H1 (cell line): ENCODE measurements at regions not wholly inside any gene's neighbourhood (a gene's known extent, or its start where the extent isn't known, plus 50 kb on each side); places are given as distances from the start of the nearest gene placed in this dataset.

Experiments used
- CTCF ChIA-PET: fragments of 300-600 bp; sonication (Branson Sonifier 250); formaldehyde crosslinking; loops from one replicate; lab custom pipeline; 2021; ENCODE audit not compliant: partially characterized antibody; lab: Charles Lee
- POLR2A ChIA-PET: fragments of 300-600 bp; sonication (Branson Sonifier 250); formaldehyde crosslinking; loops from one replicate; lab custom pipeline; 2021; ENCODE audit warnings: inconsistent platforms; ENCODE audit not compliant: partially characterized antibody; lab: Charles Lee
- DNase-seq, 2 experiments: peaks; one replicate each; pipeline versions ENCODE4 v3.0.0 to v3.0.0-alpha.2; 2010 to 2022; ENCODE audit warnings: low spot score in 2 of 2, low read depth in 1 of 2, mixed read lengths in 1 of 2
- FAIRE-seq: peaks from 2 replicates; lab custom pipeline; 2011; peaks lifted over from hg19 to GRCh38; lab: Jason Lieb, UNC
- H2AFZ ChIP-seq: 2 replicates; pipeline ENCODE4 v1.8.1; 2012; ENCODE audit warnings: low read length, inconsistent platforms
- H2AK5ac ChIP-seq: 2 replicates; pipeline ENCODE4 v1.6.1; 2013; ENCODE audit warnings: low read depth, low read length
- H2BK120ac ChIP-seq: replicated peaks from 2 replicates; pipeline ENCODE3; 2013; ENCODE audit warnings: low read depth, low read length, inconsistent platforms
- H2BK12ac ChIP-seq: 2 replicates; pipeline ENCODE4 v1.6.1; 2013; ENCODE audit warnings: low read depth, low read length
- H2BK15ac ChIP-seq: 2 replicates; pipeline ENCODE4 v1.6.1; 2013; ENCODE audit warnings: low read length
- H2BK20ac ChIP-seq: 2 replicates; pipeline ENCODE4 v1.6.1; 2013; ENCODE audit warnings: low read length
- H2BK5ac ChIP-seq: 2 replicates; pipeline ENCODE4 v1.6.1; 2013; ENCODE audit warnings: low read depth, low read length
- H3K14ac ChIP-seq: 2 replicates; pipeline ENCODE4 v1.6.1; 2013; ENCODE audit warnings: inconsistent platforms; ENCODE audit not compliant: insufficient read length
- H3K18ac ChIP-seq: 2 replicates; pipeline ENCODE4 v1.6.1; 2013; ENCODE audit warnings: low read length; ENCODE audit errors: extremely low read depth
- H3K23ac ChIP-seq: 2 replicates; pipeline ENCODE4 v1.6.1; 2013; ENCODE audit warnings: inconsistent platforms; ENCODE audit not compliant: insufficient read length
- H3K23me2 ChIP-seq: 2 replicates; pipeline ENCODE4 v1.6.1; 2013; ENCODE audit warnings: low read depth, low read length
- H3K27ac ChIP-seq: 2 replicates; pipeline ENCODE4 v1.6.1; 2011; ENCODE audit warnings: low read depth, low read length, inconsistent platforms
- H3K27me3 ChIP-seq, 4 experiments: replicated peaks in 1 of 4; 1 replicate in 1 of 4; 2 replicates in 3 of 4; pipeline versions ENCODE4 v1.6.1 to v1.8.1; 2011 to 2013; ENCODE audit warnings: low read length in 3 of 4, mild to moderate bottlenecking in 3 of 4, inconsistent platforms in 2 of 4, mixed read lengths in 2 of 4, moderate library complexity in 1 of 4; ENCODE audit not compliant: control insufficient read depth in 3 of 4, insufficient read depth in 3 of 4; ENCODE audit errors: extremely low read depth in 1 of 4
- H3K36me3 ChIP-seq, 4 experiments: 2 replicates each; pipeline versions ENCODE4 v1.6.1 to v1.8.1; 2011 to 2013; ENCODE audit warnings: mild to moderate bottlenecking in 4 of 4, low read length in 3 of 4, moderate library complexity in 2 of 4, control low read depth in 1 of 4, inconsistent platforms in 1 of 4; ENCODE audit not compliant: insufficient read depth in 4 of 4, control insufficient read depth in 2 of 4
- H3K4ac ChIP-seq: replicated peaks from 2 replicates; pipeline ENCODE3; 2013; ENCODE audit warnings: low read length, low read depth, mixed read lengths, inconsistent platforms; ENCODE audit not compliant: insufficient read length
- H3K4me1 ChIP-seq, 4 experiments: replicated peaks in 1 of 4; 1 replicate in 1 of 4; 2 replicates in 3 of 4; pipeline versions ENCODE4 v1.6.1 to v1.8.1; 2011 to 2013; ENCODE audit warnings: low read length in 3 of 4, inconsistent platforms in 2 of 4, mixed read lengths in 1 of 4; ENCODE audit not compliant: insufficient read depth in 4 of 4, control insufficient read depth in 3 of 4
- H3K4me2 ChIP-seq, 2 experiments: 2 replicates each; pipeline versions ENCODE4 v1.6.1 to v1.8.1; 2011 to 2013; ENCODE audit warnings: low read depth in 2 of 2, low read length in 2 of 2, control low read depth in 1 of 2, inconsistent platforms in 1 of 2, mild to moderate bottlenecking in 1 of 2; ENCODE audit not compliant: insufficient read depth in 1 of 2
- H3K4me3 ChIP-seq, 4 experiments: fragments of 200-600, 300-600 bp in 1 of 4; sonication (generic), shearing (Covaris generic), sonication (Bioruptor Twin) in 1 of 4; 2 replicates each; pipeline versions ENCODE4 v1.5.1 to v1.8.1; 2011 to 2016; ENCODE audit warnings: low read length in 4 of 4, low read depth in 3 of 4, control low read depth in 2 of 4, inconsistent platforms in 2 of 4, mild to moderate bottlenecking in 2 of 4, mixed read lengths in 1 of 4, moderate library complexity in 1 of 4; ENCODE audit not compliant: insufficient read depth in 2 of 4; ENCODE audit errors: extremely low read depth in 1 of 4
- H3K56ac ChIP-seq: replicated peaks from 2 replicates; pipeline ENCODE3; 2013; ENCODE audit warnings: low read depth, mild to moderate bottlenecking, mixed read lengths, low read length, inconsistent platforms; ENCODE audit not compliant: insufficient read length
- H3K79me1 ChIP-seq: 2 replicates; pipeline ENCODE4 v1.6.1; 2013; ENCODE audit warnings: low read depth, low read length, control low read depth
- H3K79me2 ChIP-seq, 2 experiments: 2 replicates each; pipeline versions ENCODE4 v1.6.1 to v1.8.1; 2012 to 2013; ENCODE audit warnings: low read length in 2 of 2, mild to moderate bottlenecking in 2 of 2, inconsistent platforms in 1 of 2; ENCODE audit not compliant: insufficient read depth in 2 of 2, control insufficient read depth in 1 of 2
- H3K9ac ChIP-seq, 4 experiments: replicated peaks in 1 of 4; 1 replicate in 1 of 4; 2 replicates in 3 of 4; pipeline versions ENCODE4 v1.6.1 to v1.8.1; 2011 to 2013; ENCODE audit warnings: low read depth in 3 of 4, low read length in 3 of 4, control low read depth in 2 of 4, mild to moderate bottlenecking in 2 of 4, moderate library complexity in 2 of 4, inconsistent platforms in 1 of 4; ENCODE audit errors: extremely low read depth in 1 of 4
- H3K9me3 ChIP-seq, 2 experiments: 2 replicates each; pipeline versions ENCODE4 v1.6.1 to v1.8.1; 2012 to 2013; ENCODE audit warnings: mild to moderate bottlenecking in 2 of 2, moderate library complexity in 2 of 2, control low read depth in 1 of 2, inconsistent platforms in 1 of 2, low read depth in 1 of 2, low read length in 1 of 2, mixed read lengths in 1 of 2; ENCODE audit not compliant: insufficient read depth in 2 of 2
- H4K20me1 ChIP-seq, 2 experiments: replicated peaks in 1 of 2; 2 replicates each; pipeline versions ENCODE3 to v1.8.1; 2011 to 2013; ENCODE audit warnings: inconsistent platforms in 2 of 2, low read length in 2 of 2, mild to moderate bottlenecking in 1 of 2; ENCODE audit not compliant: insufficient read depth in 2 of 2, control insufficient read depth in 1 of 2
- H4K5ac ChIP-seq: 2 replicates; pipeline ENCODE4 v1.6.1; 2013; ENCODE audit warnings: low read length, low read depth, mixed read lengths, inconsistent platforms; ENCODE audit not compliant: insufficient read length
- H4K8ac ChIP-seq: 2 replicates; pipeline ENCODE4 v1.8.0; 2013; ENCODE audit warnings: mild to moderate bottlenecking, moderate library complexity, low read length, inconsistent platforms; ENCODE audit not compliant: insufficient read depth; ENCODE audit errors: extremely low read depth
- H4K91ac ChIP-seq: replicated peaks from 2 replicates; pipeline ENCODE3; 2013; ENCODE audit warnings: low read length, mixed read lengths, inconsistent platforms; ENCODE audit not compliant: insufficient read length
- ASH2L ChIP-seq: fragments of 200-600, 300-600 bp; sonication (generic); IDR thresholded peaks from one replicate; pipeline ENCODE4 v1.7.1; 2017; ENCODE audit warnings: low read length
- CTBP2 ChIP-seq: IDR thresholded peaks from 2 replicates; pipeline ENCODE4 v1.7.0; 2011; ENCODE audit warnings: borderline replicate concordance, mild to moderate bottlenecking, moderate library complexity, mixed read lengths, low read length; ENCODE audit not compliant: insufficient read depth, insufficient read length
- EGR1 ChIP-seq: IDR thresholded peaks from 2 replicates; pipeline ENCODE4 v1.6.1; 2011; ENCODE audit warnings: low read depth, low read length, borderline replicate concordance
- MAFK ChIP-seq: IDR thresholded peaks from 2 replicates; pipeline ENCODE4 v1.6.1; 2012; ENCODE audit warnings: low read depth, mild to moderate bottlenecking, improper control_type of control experiment, low read length
- RBBP5 ChIP-seq: IDR thresholded peaks from 2 replicates; pipeline ENCODE4 v1.7.1; 2012; ENCODE audit warnings: low read depth, mild to moderate bottlenecking, inconsistent platforms, low read length, moderate library complexity, borderline replicate concordance
- SIN3A ChIP-seq, 2 experiments: IDR thresholded peaks in 1 of 2; conservative IDR thresholded peaks in 1 of 2; 2 replicates each; pipeline ENCODE4 v1.6.1; 2011 to 2012; ENCODE audit warnings: low read length in 2 of 2, improper control_type of control experiment in 1 of 2, low read depth in 1 of 2, mild to moderate bottlenecking in 1 of 2
- SP1 ChIP-seq: IDR thresholded peaks from 2 replicates; pipeline ENCODE4 v1.6.1; 2011; ENCODE audit warnings: low read depth, low read length
- SP4 ChIP-seq: IDR thresholded peaks from 2 replicates; pipeline ENCODE4 v1.6.1; 2012; ENCODE audit warnings: low read length, inconsistent platforms
- SUZ12 ChIP-seq: fragments of 200-600 bp; sonication (generic); IDR thresholded peaks from 2 replicates; pipeline ENCODE4 v1.6.1; 2012; ENCODE audit warnings: mild to moderate bottlenecking, inconsistent platforms, low read length, moderate library complexity, mixed read lengths
- TAF1 ChIP-seq: IDR thresholded peaks from 2 replicates; pipeline ENCODE4 v1.6.1; 2011; ENCODE audit warnings: mild to moderate bottlenecking, low read depth, low read length
- TBP ChIP-seq: IDR thresholded peaks from 2 replicates; pipeline ENCODE4 v1.6.1; 2011; ENCODE audit warnings: low read depth, low read length, improper control_type of control experiment
- TCF12 ChIP-seq: IDR thresholded peaks from 2 replicates; pipeline ENCODE4 v1.6.1; 2011; ENCODE audit warnings: low read depth, mild to moderate bottlenecking, low read length
- ZNF274 ChIP-seq: IDR thresholded peaks from 2 replicates; pipeline ENCODE4 v1.7.0; 2012; ENCODE audit warnings: low read length, borderline replicate concordance; ENCODE audit errors: extremely low read depth
- WGBS, 2 experiments: shearing (Covaris generic) in 1 of 2; methylation state at CpG; one replicate each; pipeline versions ENCODE4 v1.1.6 to v1.1.7; 2013 to 2015; ENCODE audit warnings: low lambda C conversion rate in 2 of 2, mixed read lengths in 2 of 2, inconsistent platforms in 1 of 2, low coverage in 1 of 2, missing lambda C conversion rate in 1 of 2; ENCODE audit not compliant: insufficient replicate concordance in 2 of 2, insufficient coverage in 1 of 2, insufficient read length in 1 of 2; ENCODE audit errors: extremely low coverage in 1 of 2, missing lambda C conversion rate in 1 of 2; 5-methylcytosine and 5-hydroxymethylcytosine counted together
- TF ChIP-seq, protein P1 (sequence below): IDR thresholded peaks from 2 replicates; pipeline ENCODE4 v1.6.1; 2012; ENCODE audit warnings: inconsistent platforms
- TF ChIP-seq, protein P2 (sequence below): IDR thresholded peaks from 2 replicates; pipeline ENCODE4 v1.6.1; 2011; ENCODE audit warnings: low read length, improper control_type of control experiment

DNA sequence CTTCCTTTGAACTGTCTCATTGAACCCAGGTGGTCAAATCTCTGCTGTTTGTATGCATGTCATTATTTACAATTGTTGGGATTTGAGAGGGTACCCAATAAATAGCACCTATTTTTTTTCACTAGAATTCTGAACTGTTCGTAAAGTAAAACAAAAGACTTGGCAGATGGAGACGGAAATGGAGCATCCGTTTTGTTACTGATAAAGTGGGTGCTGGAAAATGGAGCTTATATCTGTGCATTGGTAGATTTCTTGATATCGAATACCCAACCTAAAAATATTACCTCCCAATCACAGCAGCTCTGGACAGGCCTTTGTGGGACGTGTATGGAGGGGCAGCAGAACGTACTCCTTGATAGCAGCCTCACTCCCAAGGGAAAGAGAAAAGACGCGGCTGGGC lies 224.4 kb downstream of the C12orf75 start:
- no peaks in the 10 kb centered on the region for H3K27me3 ChIP-seq
- H3K27ac ChIP-seq: no peak overlapping the region
- no peaks in the 10 kb centered on the region for H4K20me1 ChIP-seq
- H2AFZ ChIP-seq: no peak overlapping the region
- H3K14ac ChIP-seq: no peak overlapping the region
- H2BK12ac ChIP-seq: no peak overlapping the region
- H3K23ac ChIP-seq: no peak overlapping the region
- no peak overlapping the region for H2BK15ac ChIP-seq
- no peaks in the 10 kb centered on the region for H3K79me2 ChIP-seq
- no peak overlapping the region for H3K18ac ChIP-seq
- no peak overlapping the region for H4K5ac ChIP-seq
- FAIRE-seq: no peak
- CTCF ChIA-PET: no interaction called here
- H3K56ac ChIP-seq: no peak overlapping the region
- H4K8ac ChIP-seq: no peak overlapping the region
- H3K9ac ChIP-seq: no peak overlapping the region
- H3K4me3 ChIP-seq: no peak overlapping the region
- H2BK120ac ChIP-seq: no peak overlapping the region
- H2AK5ac ChIP-seq: no peak overlapping the region
- no peak overlapping the region for H2BK5ac ChIP-seq
- H3K4me1 ChIP-seq: peaks cover 0 to 6% (median 2%) of the 10 kb centered on the region in 4 experiments; a peak in 4 of 7 replicates
- WGBS, 2 experiments: 88% methylated on average over 8 of the region's 8 CpGs; no CpG with 5 or more reads in 1 of the 2 experiments
- DNase-seq: no peak
- POLR2A ChIA-PET: no interaction called here
- no peak overlapping the region for H3K4me2 ChIP-seq
- no peaks in the 10 kb centered on the region for H3K36me3 ChIP-seq
- no peaks in the 10 kb centered on the region for H3K79me1 ChIP-seq
- no peaks in the 10 kb centered on the region for H3K9me3 ChIP-seq
- H2BK20ac ChIP-seq: no peak overlapping the region
- no peak overlapping the region for H4K91ac ChIP-seq
- H3K23me2 ChIP-seq: no peaks in the 10 kb centered on the region
- H3K4ac ChIP-seq: no peak overlapping the region
- TF ChIP-seq TBP: no peak
- TF ChIP-seq SIN3A (conservative IDR thresholded peaks at IDR 0.05 in 1 of 2, IDR thresholded peaks at IDR 0.05 in 1 of 2; ENCODE audit: low read depth in 1 of 2, low read length in 2 of 2): no peak
- TF ChIP-seq RBBP5: no peak
- no peak for TF ChIP-seq EGR1
- TF ChIP-seq ASH2L: no peak
- no peak for TF ChIP-seq TAF1
- TF ChIP-seq SP4: no peak
- no peak for TF ChIP-seq TCF12
- no peak for TF ChIP-seq SP1
- TF ChIP-seq MAFK: no peak
- TF ChIP-seq, protein P1, sequence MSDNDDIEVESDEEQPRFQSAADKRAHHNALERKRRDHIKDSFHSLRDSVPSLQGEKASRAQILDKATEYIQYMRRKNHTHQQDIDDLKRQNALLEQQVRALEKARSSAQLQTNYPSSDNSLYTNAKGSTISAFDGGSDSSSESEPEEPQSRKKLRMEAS: no peak
- no peak for TF ChIP-seq CTBP2
- TF ChIP-seq, protein P2, sequence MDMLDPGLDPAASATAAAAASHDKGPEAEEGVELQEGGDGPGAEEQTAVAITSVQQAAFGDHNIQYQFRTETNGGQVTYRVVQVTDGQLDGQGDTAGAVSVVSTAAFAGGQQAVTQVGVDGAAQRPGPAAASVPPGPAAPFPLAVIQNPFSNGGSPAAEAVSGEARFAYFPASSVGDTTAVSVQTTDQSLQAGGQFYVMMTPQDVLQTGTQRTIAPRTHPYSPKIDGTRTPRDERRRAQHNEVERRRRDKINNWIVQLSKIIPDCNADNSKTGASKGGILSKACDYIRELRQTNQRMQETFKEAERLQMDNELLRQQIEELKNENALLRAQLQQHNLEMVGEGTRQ: no peak
- no peak for TF ChIP-seq SUZ12
- TF ChIP-seq ZNF274: no peak
